ENCODE measurements at regions not wholly inside any gene's neighbourhood (a gene's known extent, or its start where the extent isn't known, plus 50 kb on each side); places are given as distances from the start of the nearest gene placed in this dataset.

DNA sequence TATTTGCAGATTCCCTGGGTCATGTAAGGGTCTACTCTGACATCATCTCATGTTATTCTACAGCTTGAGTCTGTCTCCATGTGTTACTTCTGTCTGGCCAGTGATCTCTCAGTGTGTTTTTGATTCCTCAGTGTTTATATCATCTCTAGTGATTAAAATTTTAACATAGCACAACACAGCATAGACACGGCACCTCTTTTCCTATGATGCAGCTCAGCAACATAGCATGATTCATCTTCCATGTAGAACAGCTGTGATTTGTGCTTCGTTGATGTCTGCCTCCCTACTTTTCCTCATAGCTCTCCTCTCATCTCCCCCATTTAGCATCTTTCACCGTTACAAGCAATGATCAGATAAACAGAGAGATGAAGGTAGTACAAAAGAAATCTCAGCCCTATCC, 163.9 kb upstream of the DPT start:
- H3K4me3 ChIP-seq: no peak overlapping the region
- TF ChIP-seq, protein P1, sequence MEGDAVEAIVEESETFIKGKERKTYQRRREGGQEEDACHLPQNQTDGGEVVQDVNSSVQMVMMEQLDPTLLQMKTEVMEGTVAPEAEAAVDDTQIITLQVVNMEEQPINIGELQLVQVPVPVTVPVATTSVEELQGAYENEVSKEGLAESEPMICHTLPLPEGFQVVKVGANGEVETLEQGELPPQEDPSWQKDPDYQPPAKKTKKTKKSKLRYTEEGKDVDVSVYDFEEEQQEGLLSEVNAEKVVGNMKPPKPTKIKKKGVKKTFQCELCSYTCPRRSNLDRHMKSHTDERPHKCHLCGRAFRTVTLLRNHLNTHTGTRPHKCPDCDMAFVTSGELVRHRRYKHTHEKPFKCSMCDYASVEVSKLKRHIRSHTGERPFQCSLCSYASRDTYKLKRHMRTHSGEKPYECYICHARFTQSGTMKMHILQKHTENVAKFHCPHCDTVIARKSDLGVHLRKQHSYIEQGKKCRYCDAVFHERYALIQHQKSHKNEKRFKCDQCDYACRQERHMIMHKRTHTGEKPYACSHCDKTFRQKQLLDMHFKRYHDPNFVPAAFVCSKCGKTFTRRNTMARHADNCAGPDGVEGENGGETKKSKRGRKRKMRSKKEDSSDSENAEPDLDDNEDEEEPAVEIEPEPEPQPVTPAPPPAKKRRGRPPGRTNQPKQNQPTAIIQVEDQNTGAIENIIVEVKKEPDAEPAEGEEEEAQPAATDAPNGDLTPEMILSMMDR (IDR thresholded peaks at IDR 0.05): no peak
- intact Hi-C loops (cut with DNase I): no loop called here
- H3K9me3 ChIP-seq: no peaks in the 10 kb centered on the region
- no peaks in the 10 kb centered on the region for H3K27me3 ChIP-seq
- H3K27ac ChIP-seq: no peak overlapping the region
- no peak for DNase-seq
- no peaks in the 10 kb centered on the region for H3K4me1 ChIP-seq
- ATAC-seq: peak; percentile 53
- H3K36me3 ChIP-seq: no peaks in the 10 kb centered on the region

DNA sequence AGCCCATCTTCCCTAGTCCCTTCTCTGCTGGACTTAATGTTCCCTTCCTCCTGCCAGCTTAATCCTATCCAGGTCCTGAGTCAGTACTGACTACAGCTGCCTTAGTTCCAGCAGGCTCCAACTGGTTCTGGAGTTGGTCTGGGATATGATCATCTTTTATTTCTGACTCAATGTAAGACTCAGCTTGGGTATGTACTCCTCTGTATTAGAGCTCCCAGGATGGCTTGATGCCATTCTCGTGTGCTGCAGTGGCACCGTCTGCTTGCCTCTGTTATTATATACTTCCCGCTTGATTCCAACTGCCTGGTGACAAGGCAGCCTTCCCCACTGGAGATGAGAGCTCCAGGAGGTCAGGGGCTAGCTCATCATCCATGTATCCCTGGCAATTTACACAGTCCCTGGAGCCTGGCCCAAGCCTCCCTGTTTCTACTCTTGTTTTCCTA, 164.4 kb upstream of the DPT start:
- TF ChIP-seq, protein P1 (IDR thresholded peaks at IDR 0.05): no peak
- peak in 1 of 4 donors; percentile 35 for DNase-seq
- no peaks in the 10 kb centered on the region for H3K4me1 ChIP-seq
- H3K27ac ChIP-seq: peak overlapping the region in 1 of 2 donors; percentile 37
- H3K36me3 ChIP-seq: no peaks in the 10 kb centered on the region
- no peaks in the 10 kb centered on the region for H3K27me3 ChIP-seq
- intact Hi-C loops (cut with DNase I): no loop called here
- ATAC-seq: peak; percentile 78
- H3K9me3 ChIP-seq: no peaks in the 10 kb centered on the region
- no peak overlapping the region for H3K4me3 ChIP-seq

DNA sequence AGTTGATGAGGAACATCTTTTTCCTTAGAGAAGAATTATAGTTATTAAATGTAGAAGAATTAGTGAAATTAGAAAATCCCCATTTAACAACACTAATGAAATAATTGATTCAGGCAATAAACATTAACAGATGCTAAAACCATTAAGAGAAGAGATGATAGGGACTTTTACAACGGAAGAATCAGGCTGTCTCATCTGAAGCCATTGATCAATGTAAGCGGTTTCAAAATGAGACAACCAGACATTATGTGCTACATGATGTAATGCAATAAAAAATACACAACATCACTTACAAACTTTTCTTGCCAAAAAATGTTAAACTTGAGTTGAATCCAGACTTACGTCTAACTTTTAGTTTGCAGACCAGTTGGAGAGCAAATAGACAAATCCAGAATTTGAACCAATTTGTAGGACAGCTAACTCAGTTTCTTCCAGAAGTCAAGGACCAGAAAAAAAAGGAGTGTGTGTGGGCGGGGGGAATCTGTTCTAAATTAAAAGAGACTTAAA, 165.4 kb upstream of the DPT start:
- H3K9me3 ChIP-seq: no peaks in the 10 kb centered on the region
- ATAC-seq: no peak
- no peak overlapping the region for H3K4me3 ChIP-seq
- no peaks in the 10 kb centered on the region for H3K4me1 ChIP-seq
- no peak overlapping the region for H3K27ac ChIP-seq
- DNase-seq: peak in 2 of 4 donors; percentile 54 to 71
- intact Hi-C loops (cut with DNase I): no loop called here
- TF ChIP-seq, protein P1 (IDR thresholded peaks at IDR 0.05): no peak
- H3K36me3 ChIP-seq: no peaks in the 10 kb centered on the region
- H3K27me3 ChIP-seq: no peaks in the 10 kb centered on the region

DNA sequence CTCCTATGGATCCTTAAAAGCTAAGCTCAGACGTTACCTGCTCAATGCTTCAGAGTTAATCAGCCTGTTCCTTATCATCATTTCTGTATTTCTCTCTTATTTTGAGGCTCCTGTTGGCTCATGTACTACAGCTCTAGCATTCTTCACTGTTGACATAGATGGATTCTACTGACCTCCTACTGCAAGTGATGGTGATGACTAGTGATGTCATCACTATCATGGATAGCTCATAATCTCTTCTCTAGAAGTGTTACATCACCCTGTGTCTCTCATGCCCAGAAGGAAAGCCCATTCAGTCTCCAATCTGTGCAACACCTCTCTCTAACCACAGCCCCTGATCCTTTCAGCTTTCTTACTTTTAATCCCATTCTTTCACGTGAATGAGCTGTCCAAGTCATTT, 168.2 kb upstream of the DPT start:
- ATAC-seq: no peak
- Histone ChIP-seq H3K9me3 (no peaks in the 10 kb centered on the region), H3K27ac (no peak overlapping the region), H3K36me3 (no peaks in the 10 kb centered on the region), H3K27me3 (no peaks in the 10 kb centered on the region), H3K4me1 (no peaks in the 10 kb centered on the region), H3K4me3 (no peak overlapping the region)
- intact Hi-C loops (cut with DNase I): no loop called here
- no peak for DNase-seq
- TF ChIP-seq, protein P1 (IDR thresholded peaks at IDR 0.05): no peak

DNA sequence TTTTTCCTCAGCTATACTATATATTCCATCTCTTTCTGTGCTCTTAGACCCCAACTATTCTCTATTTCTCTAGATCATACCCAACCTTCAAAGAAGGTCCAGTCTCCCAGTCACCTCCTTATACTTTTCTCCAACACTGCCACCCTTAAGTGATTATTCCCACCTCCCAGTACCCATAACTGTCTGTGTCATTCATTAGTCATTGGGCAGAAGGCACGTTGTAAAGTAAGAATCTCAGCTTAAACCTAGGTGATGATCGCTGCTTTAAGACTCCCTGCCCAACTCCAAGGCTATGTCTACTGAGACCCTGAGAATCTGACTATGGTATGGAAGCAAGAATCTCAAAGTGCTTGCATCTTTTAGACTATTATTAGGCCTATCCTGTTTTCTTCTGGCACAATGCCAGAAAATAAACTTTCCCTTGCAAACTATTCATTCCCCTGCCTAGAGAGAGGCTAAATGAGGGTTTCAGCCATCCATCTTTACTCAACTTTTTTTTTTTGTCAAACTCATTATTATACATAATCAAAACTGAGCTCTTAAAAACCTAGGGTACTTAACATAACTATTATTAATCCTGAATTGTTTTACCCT, 174.3 kb upstream of the DPT start:
- H3K27ac ChIP-seq: no peak overlapping the region
- H3K4me3 ChIP-seq: no peak overlapping the region
- H3K4me1 ChIP-seq: peaks cover 4 to 5% of the 10 kb centered on the region in 2 donors
- no peaks in the 10 kb centered on the region for H3K27me3 ChIP-seq
- ATAC-seq (no peak), DNase-seq (no peak)
- no peaks in the 10 kb centered on the region for H3K36me3 ChIP-seq
- TF ChIP-seq, protein P1 (IDR thresholded peaks at IDR 0.05): no peak
- intact Hi-C loops (cut with DNase I): no loop called here
- no peaks in the 10 kb centered on the region for H3K9me3 ChIP-seq

Data from left lung (tissue), 4 donors.